C4-2B (cell line): ENCODE measurements at regions not wholly inside any gene's neighbourhood (a gene's known extent, or its start where the extent isn't known, plus 50 kb on each side); places are given as distances from the start of the nearest gene placed in this dataset.

ENCODE experiments used
- H3K27ac ChIP-seq: fragments of 450-650 bp; 2 replicates; pipeline ENCODE4 v1.5.1; 2017
- ZFX ChIP-seq: fragments of 450-650 bp; IDR thresholded peaks from 2 replicates; pipeline ENCODE4 v1.6.1; 2017
- TF ChIP-seq, protein P1 (sequence below): fragments of 450-650 bp; conservative IDR thresholded peaks from 2 replicates; pipeline ENCODE4 v1.5.1; 2017; ENCODE audit warnings: mild to moderate bottlenecking

DNA sequence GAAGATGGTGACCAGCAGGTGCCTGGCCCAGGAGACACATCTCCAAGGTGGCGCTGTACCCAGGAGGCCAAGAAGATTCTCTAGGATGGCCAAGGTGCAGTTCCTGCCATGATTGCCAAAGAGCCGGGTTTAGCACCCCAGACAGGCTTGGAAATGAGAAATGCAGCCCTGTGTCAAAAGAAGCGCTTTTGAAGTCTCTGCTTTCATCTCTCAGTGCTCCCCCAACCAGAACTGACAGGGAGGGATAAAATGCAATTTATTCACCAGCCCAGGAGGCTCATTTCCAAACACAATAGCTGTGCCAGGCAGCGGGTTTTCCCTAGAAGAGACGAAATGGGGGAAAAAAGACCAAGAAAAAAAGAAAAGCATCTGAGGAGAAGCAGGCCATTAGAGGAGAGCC is 195.9 kb upstream of the NCAM1 start:
- TF ChIP-seq, protein P1, sequence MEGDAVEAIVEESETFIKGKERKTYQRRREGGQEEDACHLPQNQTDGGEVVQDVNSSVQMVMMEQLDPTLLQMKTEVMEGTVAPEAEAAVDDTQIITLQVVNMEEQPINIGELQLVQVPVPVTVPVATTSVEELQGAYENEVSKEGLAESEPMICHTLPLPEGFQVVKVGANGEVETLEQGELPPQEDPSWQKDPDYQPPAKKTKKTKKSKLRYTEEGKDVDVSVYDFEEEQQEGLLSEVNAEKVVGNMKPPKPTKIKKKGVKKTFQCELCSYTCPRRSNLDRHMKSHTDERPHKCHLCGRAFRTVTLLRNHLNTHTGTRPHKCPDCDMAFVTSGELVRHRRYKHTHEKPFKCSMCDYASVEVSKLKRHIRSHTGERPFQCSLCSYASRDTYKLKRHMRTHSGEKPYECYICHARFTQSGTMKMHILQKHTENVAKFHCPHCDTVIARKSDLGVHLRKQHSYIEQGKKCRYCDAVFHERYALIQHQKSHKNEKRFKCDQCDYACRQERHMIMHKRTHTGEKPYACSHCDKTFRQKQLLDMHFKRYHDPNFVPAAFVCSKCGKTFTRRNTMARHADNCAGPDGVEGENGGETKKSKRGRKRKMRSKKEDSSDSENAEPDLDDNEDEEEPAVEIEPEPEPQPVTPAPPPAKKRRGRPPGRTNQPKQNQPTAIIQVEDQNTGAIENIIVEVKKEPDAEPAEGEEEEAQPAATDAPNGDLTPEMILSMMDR = no peak
- no peak for TF ChIP-seq ZFX

DNA sequence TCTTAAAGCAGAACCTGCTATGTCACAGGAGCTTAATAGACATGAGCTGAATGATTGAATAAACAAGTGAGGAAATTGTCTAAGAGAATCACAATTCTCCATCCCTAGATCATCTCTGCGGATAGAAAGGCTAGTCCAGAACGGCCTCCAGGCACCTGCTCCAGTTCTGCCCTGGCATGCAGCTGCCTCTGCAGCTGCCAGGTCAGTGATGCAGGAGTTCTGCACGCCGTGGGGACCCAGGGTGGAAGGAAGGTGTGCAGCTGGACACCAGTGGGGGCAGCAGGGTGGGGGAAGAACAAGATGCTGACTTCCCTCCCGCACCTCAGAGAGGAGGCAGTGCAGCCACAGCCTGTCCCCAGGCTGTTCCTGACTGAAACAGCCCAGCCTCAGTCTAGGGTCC is 192.1 kb upstream of the NCAM1 start:
- TF ChIP-seq ZFX = no peak
- TF ChIP-seq, protein P1 = no peak
- no peak overlapping the region for H3K27ac ChIP-seq

More for the DNA sequence above, 195.9 kb upstream of the NCAM1 start:
- H3K27ac ChIP-seq = no peak overlapping the region

DNA sequence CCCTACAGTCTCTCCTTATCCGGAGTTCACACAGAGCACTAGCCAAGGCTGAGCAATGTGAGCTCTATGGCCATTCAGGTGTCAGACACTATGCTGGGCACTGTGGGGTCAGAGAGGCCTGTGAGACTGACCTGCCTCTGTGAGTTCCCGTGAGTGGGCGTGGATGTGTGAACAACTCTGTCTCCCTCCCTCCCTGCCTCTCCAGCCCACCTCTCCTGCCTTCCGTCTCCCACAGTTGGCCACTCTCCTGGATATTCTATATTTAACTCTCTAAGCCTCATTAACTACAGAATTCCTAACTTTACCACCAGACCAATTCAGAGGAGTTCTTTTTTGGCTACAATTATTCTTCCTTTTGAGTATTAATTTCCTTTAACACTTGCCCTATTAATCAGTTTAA is 191.6 kb upstream of the NCAM1 start:
- TF ChIP-seq ZFX = no peak
- TF ChIP-seq, protein P1 = no peak
- no peak overlapping the region for H3K27ac ChIP-seq

DNA sequence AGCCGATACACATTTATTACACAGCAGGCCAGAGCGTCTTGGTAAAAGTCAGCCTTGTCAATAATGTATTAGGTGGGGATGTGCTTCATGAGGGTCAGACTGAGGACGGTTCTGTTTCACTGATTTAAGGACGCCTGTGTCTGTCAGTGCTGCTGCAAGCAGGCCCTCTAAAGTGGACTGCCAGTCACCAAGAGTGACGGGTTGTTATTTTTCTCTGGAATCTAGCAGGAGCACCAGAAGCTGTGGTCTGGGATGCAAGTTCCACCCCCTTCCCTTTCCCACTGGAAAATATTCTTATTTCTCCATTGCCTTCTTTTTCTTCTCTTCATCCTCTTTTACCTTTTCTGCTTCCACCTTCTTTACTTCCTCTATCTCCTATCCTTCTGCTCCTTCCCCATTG is 191.2 kb upstream of the NCAM1 start:
- TF ChIP-seq, protein P1 = no peak
- TF ChIP-seq ZFX = no peak
- no peak overlapping the region for H3K27ac ChIP-seq

DNA sequence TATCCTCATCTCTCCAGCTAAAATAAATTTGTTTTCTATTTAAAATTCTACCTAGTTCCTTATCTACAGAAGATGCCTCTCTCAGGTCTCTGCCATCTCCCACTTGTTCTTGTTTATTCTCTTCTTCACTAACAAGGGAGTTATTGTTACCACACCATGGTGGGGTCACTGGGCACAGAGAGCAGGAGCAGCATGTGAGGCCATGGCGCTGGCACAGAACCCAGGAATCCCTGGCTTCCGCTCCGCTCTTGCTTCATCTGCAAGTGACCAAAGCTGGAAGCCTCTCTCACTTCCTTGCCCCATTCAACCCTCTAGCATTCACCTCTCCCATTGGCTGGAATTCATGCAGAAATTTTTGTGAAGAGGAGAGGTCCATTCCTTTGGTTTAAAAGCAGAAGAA is 190.7 kb upstream of the NCAM1 start:
- H3K27ac ChIP-seq = no peak overlapping the region
- TF ChIP-seq, protein P1 = no peak
- TF ChIP-seq ZFX = no peak

DNA sequence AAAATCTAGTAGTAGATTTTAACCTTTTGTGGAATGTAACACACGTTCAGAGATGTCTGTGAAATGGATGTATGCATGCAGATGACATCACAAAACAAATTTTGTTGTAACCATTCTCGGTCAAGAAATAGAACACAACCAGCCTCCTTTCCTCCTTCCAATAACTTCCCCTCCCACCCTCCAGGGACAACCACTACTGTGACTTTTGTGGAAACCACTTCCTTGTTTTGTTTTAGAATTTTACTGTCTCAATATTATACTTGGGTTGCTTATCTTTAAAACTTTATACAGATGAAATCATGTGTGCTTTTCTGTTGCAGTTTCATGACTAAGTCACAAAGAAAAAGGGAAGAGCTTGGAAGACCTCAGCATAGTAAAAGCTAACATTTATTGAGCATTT is 189.4 kb upstream of the NCAM1 start:
- H3K27ac ChIP-seq = no peak overlapping the region
- TF ChIP-seq, protein P1 = no peak
- TF ChIP-seq ZFX = no peak

DNA sequence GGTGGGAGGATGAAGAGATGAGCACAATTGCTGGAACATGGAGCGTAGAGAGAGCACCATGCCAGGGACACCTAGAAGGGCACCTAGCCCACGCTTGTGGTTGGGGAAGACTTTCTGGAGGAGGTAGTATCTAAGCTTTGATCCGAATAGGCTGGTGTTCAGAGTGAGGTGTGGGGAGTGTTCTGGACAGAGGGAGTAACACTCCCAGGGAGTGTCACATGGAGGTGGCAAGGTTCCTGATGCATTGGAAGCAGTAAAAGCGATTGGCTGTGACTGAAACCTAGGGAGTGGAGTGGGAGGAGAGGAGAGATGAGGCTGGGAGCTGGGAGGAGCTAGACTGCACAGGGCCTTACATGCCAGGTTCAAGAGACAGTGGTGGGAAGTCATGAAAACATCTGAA is 188.0 kb upstream of the NCAM1 start:
- H3K27ac ChIP-seq = no peak overlapping the region
- no peak for TF ChIP-seq ZFX
- TF ChIP-seq, protein P1 = no peak
